Bronchial epithelial cell (primary cell): ENCODE measurements at regions not wholly inside any gene's neighbourhood (a gene's known extent, or its start where the extent isn't known, plus 50 kb on each side); places are given as distances from the start of the nearest gene placed in this dataset.

Experiments
- DNase-seq: peaks from one replicate; pipeline ENCODE4 v3.0.0-alpha.2; 2010; ENCODE audit warnings: low read depth
- FAIRE-seq: peaks from 2 replicates; lab custom pipeline; 2011; peaks lifted over from hg19 to GRCh38; lab: Jason Lieb, UNC
- H3K27me3 ChIP-seq: 2 replicates; pipeline ENCODE4 v1.5.1; 2011; ENCODE audit warnings: low read length; ENCODE audit not compliant: control insufficient read depth, insufficient read depth
- H3K36me3 ChIP-seq: 2 replicates; pipeline ENCODE4 v1.5.1; 2011; ENCODE audit warnings: low read length; ENCODE audit not compliant: control insufficient read depth, insufficient read depth
- H3K4me3 ChIP-seq: 2 replicates; pipeline ENCODE4 v1.5.1; 2011; ENCODE audit warnings: mild to moderate bottlenecking, low read depth, low read length, control low read depth
- TF ChIP-seq, protein P1 (sequence below): IDR thresholded peaks from 2 replicates; pipeline ENCODE4 v1.5.1; 2011; ENCODE audit warnings: mild to moderate bottlenecking, moderate library complexity, low read length, control low read depth, inconsistent platforms; ENCODE audit not compliant: insufficient read depth, severe bottlenecking

DNA sequence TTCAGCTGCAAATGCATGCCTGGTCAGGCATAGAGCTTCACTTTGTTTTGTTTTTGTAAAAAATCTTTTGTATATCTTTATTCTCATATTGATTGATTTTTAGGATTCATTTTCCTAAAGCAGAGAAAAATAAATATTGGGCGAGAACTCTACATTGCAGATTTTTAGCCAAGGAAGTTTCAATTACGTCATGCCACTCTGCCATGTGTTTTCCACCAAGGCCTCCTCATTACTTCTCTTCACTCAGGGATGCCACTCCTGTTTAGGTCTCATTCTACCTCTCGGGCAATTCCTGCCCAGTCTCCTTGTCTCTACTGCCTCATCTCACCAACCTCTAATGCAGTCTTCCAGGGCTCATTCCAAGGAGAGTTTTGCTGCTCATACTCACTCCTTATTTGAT lies 497.3 kb upstream of the SPTLC3 start:
- TF ChIP-seq, protein P1, sequence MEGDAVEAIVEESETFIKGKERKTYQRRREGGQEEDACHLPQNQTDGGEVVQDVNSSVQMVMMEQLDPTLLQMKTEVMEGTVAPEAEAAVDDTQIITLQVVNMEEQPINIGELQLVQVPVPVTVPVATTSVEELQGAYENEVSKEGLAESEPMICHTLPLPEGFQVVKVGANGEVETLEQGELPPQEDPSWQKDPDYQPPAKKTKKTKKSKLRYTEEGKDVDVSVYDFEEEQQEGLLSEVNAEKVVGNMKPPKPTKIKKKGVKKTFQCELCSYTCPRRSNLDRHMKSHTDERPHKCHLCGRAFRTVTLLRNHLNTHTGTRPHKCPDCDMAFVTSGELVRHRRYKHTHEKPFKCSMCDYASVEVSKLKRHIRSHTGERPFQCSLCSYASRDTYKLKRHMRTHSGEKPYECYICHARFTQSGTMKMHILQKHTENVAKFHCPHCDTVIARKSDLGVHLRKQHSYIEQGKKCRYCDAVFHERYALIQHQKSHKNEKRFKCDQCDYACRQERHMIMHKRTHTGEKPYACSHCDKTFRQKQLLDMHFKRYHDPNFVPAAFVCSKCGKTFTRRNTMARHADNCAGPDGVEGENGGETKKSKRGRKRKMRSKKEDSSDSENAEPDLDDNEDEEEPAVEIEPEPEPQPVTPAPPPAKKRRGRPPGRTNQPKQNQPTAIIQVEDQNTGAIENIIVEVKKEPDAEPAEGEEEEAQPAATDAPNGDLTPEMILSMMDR: no peak
- Histone ChIP-seq H3K4me3 (no peak overlapping the region), H3K36me3 (no peaks in the 10 kb centered on the region), H3K27me3 (no peaks in the 10 kb centered on the region)
- FAIRE-seq (no peak), DNase-seq (no peak)

DNA sequence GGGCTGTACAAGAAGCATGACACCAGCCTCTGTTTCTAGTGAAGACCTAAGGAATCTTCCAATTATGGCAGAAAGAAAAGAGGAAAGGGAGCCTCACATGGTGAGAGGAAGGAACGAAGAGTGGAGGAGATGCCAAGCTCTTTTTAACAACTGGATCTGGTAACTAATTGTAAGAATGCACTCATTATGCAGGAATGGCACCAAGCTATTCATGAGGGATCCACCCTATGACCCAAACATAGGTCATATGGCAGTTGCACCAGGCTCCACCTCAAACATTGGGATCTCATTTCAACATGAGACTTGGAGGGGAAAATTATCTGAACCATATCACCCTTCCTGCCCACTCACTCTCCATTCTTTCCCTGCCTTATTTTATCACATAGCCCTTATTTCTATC lies 496.0 kb upstream of the SPTLC3 start:
- TF ChIP-seq, protein P1: no peak
- Histone ChIP-seq H3K27me3 (no peaks in the 10 kb centered on the region), H3K36me3 (no peaks in the 10 kb centered on the region), H3K4me3 (no peak overlapping the region)
- no peak for FAIRE-seq
- DNase-seq: no peak

- H3K27me3 ChIP-seq: no peaks in the 10 kb centered on the region
Observed at GRCh38 chr20:12528104-12528503, 480.7 kb upstream of the SPTLC3 start.

DNA sequence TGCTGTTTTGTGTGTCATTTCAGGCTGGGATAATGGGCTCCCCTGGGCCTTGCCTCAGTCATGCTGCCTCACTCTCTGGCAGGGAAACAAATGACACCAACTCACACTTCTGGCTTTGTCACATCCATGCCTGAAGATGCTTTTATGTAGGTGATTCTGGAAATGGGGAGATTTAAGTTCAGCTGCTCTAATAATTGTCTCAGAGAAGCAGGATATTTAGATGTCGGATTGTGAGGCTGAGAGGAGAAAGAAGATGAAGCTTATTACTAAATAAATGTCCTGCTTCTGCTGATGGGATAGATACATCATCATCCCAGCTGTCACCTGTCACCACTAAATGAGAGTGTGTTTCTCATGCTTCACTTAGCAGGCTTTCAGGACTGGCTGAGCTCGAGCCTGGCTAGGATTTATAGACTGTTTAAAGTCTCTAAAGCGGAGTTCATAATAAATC lies 480.2 kb upstream of the SPTLC3 start:
- no peak overlapping the region for H3K4me3 ChIP-seq
- no peaks in the 10 kb centered on the region for H3K36me3 ChIP-seq
- no peaks in the 10 kb centered on the region for H3K27me3 ChIP-seq
- no peak for DNase-seq
- TF ChIP-seq, protein P1: no peak
- FAIRE-seq: no peak

More at GRCh38 chr20:12528104-12528503, 480.7 kb upstream of the SPTLC3 start:
- no peaks in the 10 kb centered on the region for H3K36me3 ChIP-seq
- FAIRE-seq (no peak), DNase-seq (no peak)
- TF ChIP-seq, protein P1: no peak
- H3K4me3 ChIP-seq: no peak overlapping the region

DNA sequence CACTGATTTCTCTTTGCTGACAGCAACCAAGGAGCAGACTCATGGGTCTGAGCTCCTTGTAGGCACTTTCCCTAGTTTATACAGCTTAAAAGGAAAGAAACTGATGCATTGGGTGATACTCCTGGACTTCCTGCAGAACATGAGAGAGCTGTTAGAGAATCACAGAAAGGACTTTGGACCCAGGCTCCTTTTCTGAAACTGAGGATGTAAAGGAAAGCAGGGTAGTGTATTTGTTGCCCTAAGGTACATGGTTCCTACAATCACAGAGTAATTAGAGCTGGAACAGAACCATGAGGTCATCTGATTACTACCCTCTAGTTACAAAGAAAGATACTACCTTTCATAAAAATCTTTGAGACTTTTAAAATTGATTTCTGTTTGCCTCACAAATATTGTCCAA lies 477.1 kb upstream of the SPTLC3 start:
- DNase-seq (no peak), FAIRE-seq (no peak)
- H3K27me3 ChIP-seq: no peaks in the 10 kb centered on the region
- TF ChIP-seq, protein P1: no peak
- H3K4me3 ChIP-seq: no peak overlapping the region
- H3K36me3 ChIP-seq: no peaks in the 10 kb centered on the region

GRCh38 chr20:12535316-12535715 lies 473.5 kb upstream of the SPTLC3 start:
- Histone ChIP-seq H3K36me3 (no peaks in the 10 kb centered on the region), H3K4me3 (no peak overlapping the region), H3K27me3 (no peaks in the 10 kb centered on the region)
- DNase-seq (peak; percentile 42), FAIRE-seq (peak; percentile 43)
- TF ChIP-seq, protein P1: no peak
